ENCODE measurements at regions not wholly inside any gene's neighbourhood (a gene's known extent, or its start where the extent isn't known, plus 50 kb on each side); places are given as distances from the start of the nearest gene placed in this dataset.

DNA sequence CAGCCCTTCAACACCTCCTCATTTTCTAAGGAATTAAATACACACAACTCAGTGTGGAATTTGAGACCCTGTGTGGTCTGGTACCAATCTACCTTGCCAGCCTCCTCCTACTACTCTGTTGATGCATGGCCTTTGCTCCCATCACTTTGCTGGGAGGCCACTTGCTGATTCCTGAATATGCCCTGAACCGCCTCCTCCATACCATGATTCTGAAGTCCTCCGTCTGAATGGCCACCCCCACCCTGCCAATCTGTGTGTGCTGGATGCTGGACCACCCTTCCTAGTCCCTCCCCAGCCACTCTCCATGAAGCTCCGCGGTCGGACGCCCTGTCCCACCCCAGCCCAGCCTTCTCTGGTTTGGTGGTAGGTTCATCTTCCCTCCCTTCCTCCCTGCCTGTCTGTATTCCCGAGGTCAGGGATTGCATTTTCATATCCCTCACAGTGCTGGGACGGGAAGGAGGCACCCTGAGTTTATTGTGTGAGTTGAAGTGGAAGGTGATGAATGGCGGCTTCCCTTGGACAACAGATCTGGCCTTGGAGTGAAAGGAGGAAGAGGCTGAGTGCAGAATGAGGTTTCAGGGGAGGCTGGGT lies 138.3 kb downstream of the CDC5L start:
- peaks cover 9% of the 10 kb centered on the region for H3K27me3 Mint-ChIP-seq (ENCODE audit: insufficient read depth)
- DNase-seq (ENCODE audit: low spot score) = no peak
- H3K36me3 Mint-ChIP-seq (ENCODE audit: low read depth) = peaks cover 3% of the 10 kb centered on the region
- no peak overlapping the region for H3K4me3 Mint-ChIP-seq
- intact Hi-C loops (cut with micrococcal nuclease) = no loop called here
- peaks cover 21% of the 10 kb centered on the region for H3K4me1 Mint-ChIP-seq (ENCODE audit: low read depth)
- H3K27ac Mint-ChIP-seq = no peak overlapping the region
- peaks cover 10% of the 10 kb centered on the region for H3K9me3 Mint-ChIP-seq

DNA sequence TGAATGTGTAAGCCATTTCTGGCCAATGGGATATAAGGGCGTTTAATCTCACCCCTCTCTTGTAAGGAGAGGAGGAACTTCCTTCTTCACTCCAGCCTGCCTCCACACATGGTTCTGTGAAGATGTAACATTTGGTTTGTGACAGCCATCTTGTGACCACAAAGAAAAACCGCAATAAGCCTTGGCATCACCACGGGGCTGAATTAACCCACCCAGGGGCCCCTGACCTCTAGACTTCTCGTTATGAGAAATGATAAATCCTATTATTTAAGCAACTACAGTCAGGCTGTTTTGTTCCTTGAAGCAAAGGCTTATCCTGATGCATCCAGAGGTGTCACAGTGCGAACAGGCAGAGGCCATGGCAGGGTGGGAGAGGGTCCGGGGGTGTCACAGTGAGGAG lies 139.7 kb downstream of the CDC5L start:
- intact Hi-C loops (cut with micrococcal nuclease) = no loop called here
- peaks cover 4% of the 10 kb centered on the region for H3K27me3 Mint-ChIP-seq (ENCODE audit: insufficient read depth)
- H3K9me3 Mint-ChIP-seq = no peaks in the 10 kb centered on the region
- peak overlapping the region; percentile 55 for H3K27ac Mint-ChIP-seq
- H3K36me3 Mint-ChIP-seq (ENCODE audit: low read depth) = no peaks in the 10 kb centered on the region
- no peak for DNase-seq (ENCODE audit: low spot score)
- peaks cover 21% of the 10 kb centered on the region for H3K4me1 Mint-ChIP-seq (ENCODE audit: low read depth)
- H3K4me3 Mint-ChIP-seq = no peak overlapping the region

DNA sequence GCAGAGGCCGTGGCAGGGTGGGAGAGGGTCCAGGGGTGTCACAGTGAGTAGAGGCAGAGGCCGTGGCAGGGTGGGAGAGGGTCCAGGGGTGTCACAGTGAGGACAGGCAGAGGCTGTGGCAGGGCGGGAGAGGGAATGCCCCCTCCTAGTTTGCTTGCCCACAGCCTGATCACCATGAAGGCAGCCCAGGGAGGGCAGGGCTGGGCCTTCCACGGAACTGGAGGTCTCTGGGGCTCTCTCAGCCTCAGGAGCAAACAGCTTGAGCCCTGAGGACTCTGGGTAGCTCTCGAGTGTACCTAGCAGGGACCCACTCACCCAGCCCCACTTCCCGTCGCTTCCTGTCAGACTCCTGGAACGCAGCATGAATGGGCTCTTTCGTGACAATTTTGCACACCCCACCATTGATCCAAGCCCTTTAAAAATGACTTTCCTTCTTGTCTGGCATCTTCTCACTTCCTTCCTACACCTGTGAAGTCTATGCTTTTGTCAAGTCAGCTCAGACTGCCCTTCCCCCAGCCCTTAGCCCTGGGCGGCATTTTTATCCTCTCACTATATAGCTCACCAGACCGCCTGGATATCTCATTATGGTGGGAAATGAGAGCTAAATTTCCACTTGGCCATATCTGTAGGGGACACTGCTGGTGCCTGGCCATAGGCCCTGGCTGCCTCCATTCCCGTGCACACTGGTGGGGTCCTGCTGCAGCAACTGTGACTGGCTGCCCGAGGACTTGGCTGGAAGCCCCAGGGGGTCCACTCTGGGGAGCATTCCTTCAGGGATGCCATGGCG lies 140.3 kb downstream of the CDC5L start:
- peaks cover 21% of the 10 kb centered on the region for H3K4me1 Mint-ChIP-seq (ENCODE audit: low read depth)
- intact Hi-C loops (cut with micrococcal nuclease) = no loop called here
- peaks cover 4% of the 10 kb centered on the region for H3K27me3 Mint-ChIP-seq (ENCODE audit: insufficient read depth)
- no peak for DNase-seq (ENCODE audit: low spot score)
- H3K4me3 Mint-ChIP-seq = no peak overlapping the region
- no peaks in the 10 kb centered on the region for H3K9me3 Mint-ChIP-seq
- no peaks in the 10 kb centered on the region for H3K36me3 Mint-ChIP-seq (ENCODE audit: low read depth)
- H3K27ac Mint-ChIP-seq = no peak overlapping the region

DNA sequence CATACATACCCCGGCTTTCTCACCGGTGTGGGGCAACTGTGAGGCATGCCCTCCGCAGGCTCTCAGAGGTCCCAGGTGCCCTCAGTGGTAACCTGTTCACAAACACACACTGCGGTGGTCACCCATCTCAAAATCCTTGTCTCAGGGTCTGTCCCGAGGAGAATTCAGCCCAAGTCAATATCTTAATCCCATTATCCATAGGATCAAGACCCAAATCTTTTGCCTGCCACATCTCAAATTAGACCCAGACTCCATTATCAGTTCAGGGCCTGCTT lies 140.8 kb downstream of the CDC5L start:
- Mint-ChIP-seq H3K27ac (no peak overlapping the region), H3K9me3 (no peaks in the 10 kb centered on the region), H3K27me3 (ENCODE audit: insufficient read depth) (peaks cover 4% of the 10 kb centered on the region), H3K36me3 (ENCODE audit: low read depth) (no peaks in the 10 kb centered on the region), H3K4me3 (no peak overlapping the region), H3K4me1 (ENCODE audit: low read depth) (peaks cover 21% of the 10 kb centered on the region)
- intact Hi-C loops (cut with micrococcal nuclease) = no loop called here
- no peak for DNase-seq (ENCODE audit: low spot score)

DNA sequence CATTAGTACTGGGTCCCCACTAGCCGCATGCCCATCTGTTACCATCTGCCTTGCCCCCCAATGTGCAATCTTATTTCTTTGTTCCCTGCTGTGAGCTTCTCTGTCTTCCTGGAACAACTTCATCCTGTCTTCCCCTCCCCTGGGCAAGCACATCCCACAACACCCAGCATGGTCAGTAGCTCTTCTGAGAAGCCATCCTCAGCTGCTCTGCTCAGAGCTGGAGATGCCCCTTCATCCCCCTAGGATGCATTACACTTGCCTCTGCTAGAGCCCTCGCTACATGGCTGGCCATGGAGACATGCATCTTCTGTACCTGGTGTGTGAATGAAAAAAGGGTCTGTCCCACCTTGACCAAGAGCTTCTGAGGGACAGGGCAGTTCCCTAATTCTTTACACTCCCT lies 141.2 kb downstream of the CDC5L start:
- intact Hi-C loops (cut with micrococcal nuclease) = no loop called here
- H3K4me3 Mint-ChIP-seq = no peak overlapping the region

DNA sequence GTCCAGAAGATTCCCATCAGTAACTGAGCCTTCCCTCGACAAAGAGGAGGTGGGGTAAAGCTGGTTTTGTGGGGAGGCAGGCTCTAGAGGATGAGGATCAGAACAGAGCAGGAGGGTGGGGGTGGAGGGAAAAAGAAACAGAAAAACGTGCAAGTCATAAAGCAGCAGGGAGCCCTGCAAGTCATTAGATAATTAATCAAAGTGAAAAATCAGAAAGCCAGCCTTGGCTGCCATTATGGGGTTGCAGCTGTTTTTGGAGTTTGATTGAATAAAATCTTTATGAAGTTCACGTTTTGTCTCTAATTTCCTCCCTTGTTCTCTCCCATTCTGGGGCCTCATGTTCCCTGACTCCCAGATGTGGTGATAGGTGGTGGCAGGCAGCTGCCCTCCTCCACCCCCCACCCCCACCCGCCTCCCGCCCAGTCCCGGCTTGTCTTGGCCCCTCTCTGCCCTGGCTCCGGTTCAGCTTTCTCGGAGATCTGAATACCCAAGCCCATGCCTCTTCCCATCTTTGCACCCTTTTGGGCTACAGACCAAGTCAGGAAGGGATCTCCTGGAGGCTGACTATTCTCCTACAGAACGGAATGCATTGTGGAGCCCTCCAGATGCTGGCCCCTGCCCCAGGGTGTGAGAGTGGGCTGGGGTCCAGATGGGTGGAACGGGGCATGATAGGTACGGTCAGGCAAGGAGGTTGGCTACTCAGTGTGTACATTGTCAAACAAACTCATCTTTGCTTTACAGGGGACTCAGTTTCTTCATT lies 141.8 kb downstream of the CDC5L start:
- intact Hi-C loops (cut with micrococcal nuclease) = no loop called here
- H3K27me3 Mint-ChIP-seq (ENCODE audit: insufficient read depth) = peaks cover 6% of the 10 kb centered on the region
- no peak for DNase-seq (ENCODE audit: low spot score)
- H3K36me3 Mint-ChIP-seq (ENCODE audit: low read depth) = no peaks in the 10 kb centered on the region
- H3K4me3 Mint-ChIP-seq = no peak overlapping the region
- H3K27ac Mint-ChIP-seq = no peak overlapping the region
- no peaks in the 10 kb centered on the region for H3K9me3 Mint-ChIP-seq
- peaks cover 21% of the 10 kb centered on the region for H3K4me1 Mint-ChIP-seq (ENCODE audit: low read depth)

More for the DNA sequence above, 141.2 kb downstream of the CDC5L start:
- peaks cover 21% of the 10 kb centered on the region for H3K4me1 Mint-ChIP-seq (ENCODE audit: low read depth)
- H3K9me3 Mint-ChIP-seq = no peaks in the 10 kb centered on the region
- no peak for DNase-seq (ENCODE audit: low spot score)
- peaks cover 6% of the 10 kb centered on the region for H3K27me3 Mint-ChIP-seq (ENCODE audit: insufficient read depth)
- no peak overlapping the region for H3K27ac Mint-ChIP-seq
- H3K36me3 Mint-ChIP-seq (ENCODE audit: low read depth) = no peaks in the 10 kb centered on the region

DNA sequence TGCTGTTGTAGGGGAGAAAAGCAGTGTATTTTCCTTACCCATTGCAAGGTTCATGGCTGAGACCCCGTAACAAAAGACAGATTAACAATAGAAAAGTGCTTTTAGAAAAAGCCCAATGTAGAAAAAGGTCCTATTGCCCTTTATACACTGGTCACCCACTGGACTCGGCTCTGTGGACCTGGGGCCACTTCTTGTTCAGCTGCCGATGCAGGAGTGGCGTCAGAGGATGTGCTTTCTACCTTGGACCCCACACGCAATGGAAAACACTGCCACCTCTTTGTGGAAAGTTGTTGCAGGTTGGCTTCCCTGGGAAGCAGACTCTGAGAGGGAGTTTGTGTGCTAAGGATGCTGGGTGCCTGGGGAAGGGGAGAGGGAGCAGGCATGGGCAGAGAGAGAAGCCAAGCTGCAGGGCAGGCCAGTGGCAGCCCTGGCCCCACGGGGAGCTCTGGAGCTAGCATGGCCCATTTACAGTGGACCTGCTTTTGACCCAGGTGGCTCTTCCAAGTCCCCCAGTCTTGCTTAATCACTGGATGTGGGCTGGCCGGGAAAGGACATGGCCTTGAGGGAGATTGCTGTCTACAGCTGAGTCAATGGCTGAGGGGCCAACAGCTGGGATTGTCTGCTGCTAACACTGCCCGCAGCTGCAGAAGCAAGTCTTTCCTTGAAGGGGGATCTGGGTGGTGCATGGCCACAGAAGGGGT lies 142.9 kb downstream of the CDC5L start:
- intact Hi-C loops (cut with micrococcal nuclease) = no loop called here
- Mint-ChIP-seq H3K4me3 (no peak overlapping the region), H3K27ac (no peak overlapping the region), H3K4me1 (ENCODE audit: low read depth) (peaks cover 10% of the 10 kb centered on the region), H3K9me3 (no peaks in the 10 kb centered on the region), H3K27me3 (ENCODE audit: insufficient read depth) (peaks cover 6% of the 10 kb centered on the region), H3K36me3 (ENCODE audit: low read depth) (no peaks in the 10 kb centered on the region)
- DNase-seq (ENCODE audit: low spot score) = no peak

DNA sequence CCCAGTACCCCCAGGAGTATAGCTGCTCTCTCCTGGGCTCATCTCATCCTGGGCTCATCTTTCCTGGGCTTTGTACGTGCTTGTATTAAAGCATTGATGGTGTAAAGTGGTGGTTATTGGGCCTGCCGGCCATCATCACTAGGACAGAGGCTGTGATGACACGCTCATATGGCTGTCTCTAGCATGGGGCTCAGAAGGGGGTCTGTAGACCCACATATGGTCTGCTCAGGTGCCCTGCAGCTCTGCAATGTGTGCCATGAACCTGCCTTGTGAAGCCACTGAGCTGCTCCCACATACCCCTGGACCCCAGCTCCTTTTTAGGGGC lies 143.4 kb downstream of the CDC5L start:
- Mint-ChIP-seq H3K4me1 (ENCODE audit: low read depth) (peaks cover 9% of the 10 kb centered on the region), H3K9me3 (no peaks in the 10 kb centered on the region), H3K27ac (no peak overlapping the region)

DNA sequence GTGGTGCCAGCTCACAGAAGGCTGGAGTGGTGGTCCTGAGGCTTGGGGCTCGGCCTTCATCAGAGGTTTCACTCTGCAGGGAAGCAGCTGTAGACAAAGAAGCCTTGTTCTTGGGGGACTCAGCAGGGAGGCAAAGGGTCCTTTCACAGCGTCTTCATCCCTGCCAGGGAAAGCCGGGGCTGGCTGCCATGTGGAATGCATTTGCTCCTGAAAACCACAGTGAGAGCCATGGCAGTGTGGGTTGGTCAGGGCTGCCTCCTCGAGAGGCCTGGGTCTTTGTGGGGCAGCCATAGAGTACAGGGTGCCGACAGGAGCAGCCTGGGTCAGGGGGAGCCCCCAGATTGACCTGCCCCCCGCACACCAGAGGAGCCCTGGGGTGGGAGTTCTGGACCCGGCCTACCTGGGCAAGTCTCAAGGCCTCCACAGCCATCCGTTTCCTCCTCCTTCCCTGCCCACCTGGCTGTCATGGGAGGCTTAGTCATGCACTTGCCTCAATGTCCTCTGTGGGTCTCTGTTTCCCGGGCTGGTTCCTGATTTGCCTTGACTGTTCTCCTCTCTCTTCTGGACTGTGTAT lies 144.0 kb downstream of the CDC5L start:
- H3K4me3 Mint-ChIP-seq = no peak overlapping the region
- no peaks in the 10 kb centered on the region for H3K36me3 Mint-ChIP-seq (ENCODE audit: low read depth)
- DNase-seq (ENCODE audit: low spot score) = no peak
- intact Hi-C loops (cut with micrococcal nuclease) = no loop called here
- H3K27ac Mint-ChIP-seq = no peak overlapping the region
- peaks cover 7% of the 10 kb centered on the region for H3K27me3 Mint-ChIP-seq (ENCODE audit: insufficient read depth)
- H3K9me3 Mint-ChIP-seq = no peaks in the 10 kb centered on the region
- peaks cover 9% of the 10 kb centered on the region for H3K4me1 Mint-ChIP-seq (ENCODE audit: low read depth)

More for the DNA sequence above, 143.4 kb downstream of the CDC5L start:
- intact Hi-C loops (cut with micrococcal nuclease) = no loop called here
- DNase-seq (ENCODE audit: low spot score) = no peak
- Mint-ChIP-seq H3K36me3 (ENCODE audit: low read depth) (no peaks in the 10 kb centered on the region), H3K4me3 (no peak overlapping the region), H3K27me3 (ENCODE audit: insufficient read depth) (peaks cover 7% of the 10 kb centered on the region)

DNA sequence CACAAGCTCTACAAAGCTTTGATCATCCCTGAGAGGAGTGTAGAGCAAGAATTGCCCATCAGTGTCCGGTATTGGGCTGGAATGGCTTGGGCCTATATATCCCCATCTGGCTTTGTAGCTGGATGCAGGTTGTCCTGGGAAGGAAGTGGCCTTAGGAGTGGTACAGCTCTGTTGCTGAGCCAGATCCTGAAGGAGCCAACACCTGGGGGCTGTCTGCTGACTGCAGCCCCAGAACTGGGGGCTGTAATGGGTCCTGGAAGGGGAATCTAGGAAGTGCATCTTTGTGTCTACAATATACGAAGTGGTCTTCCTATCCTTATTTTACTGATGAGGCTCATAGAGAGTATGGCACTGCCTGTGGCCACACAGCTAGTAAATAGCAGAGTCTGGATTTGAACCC lies 145.9 kb downstream of the CDC5L start:
- no peaks in the 10 kb centered on the region for H3K9me3 Mint-ChIP-seq
- no peak overlapping the region for H3K4me3 Mint-ChIP-seq
- no peak for DNase-seq (ENCODE audit: low spot score)
- no peak overlapping the region for H3K27ac Mint-ChIP-seq
- H3K27me3 Mint-ChIP-seq (ENCODE audit: insufficient read depth) = peaks cover 9% of the 10 kb centered on the region
- H3K36me3 Mint-ChIP-seq (ENCODE audit: low read depth) = no peaks in the 10 kb centered on the region
- no peaks in the 10 kb centered on the region for H3K4me1 Mint-ChIP-seq (ENCODE audit: low read depth)
- intact Hi-C loops (cut with micrococcal nuclease) = no loop called here

DNA sequence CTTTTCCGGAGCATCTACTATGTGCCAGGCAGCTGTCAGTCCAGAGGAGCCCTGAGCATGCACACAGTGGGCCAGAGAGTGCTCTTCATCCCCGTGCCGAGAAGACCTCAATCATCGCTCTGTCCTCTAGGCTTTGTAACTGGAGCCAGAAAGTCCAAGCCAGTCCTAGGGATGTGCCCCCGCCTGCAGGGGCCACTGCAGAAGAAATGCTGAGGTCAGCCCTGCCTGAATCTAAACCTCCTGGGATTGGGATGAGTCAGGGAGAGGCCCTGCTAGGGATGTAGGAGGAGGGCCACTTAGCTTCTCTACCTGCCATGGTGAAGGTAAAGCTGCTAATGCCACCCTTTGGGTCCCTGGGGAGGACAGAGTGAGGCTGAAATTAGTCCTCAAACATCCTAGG lies 146.8 kb downstream of the CDC5L start:
- Mint-ChIP-seq H3K9me3 (no peaks in the 10 kb centered on the region), H3K27ac (no peak overlapping the region), H3K4me3 (no peak overlapping the region), H3K4me1 (ENCODE audit: low read depth) (no peaks in the 10 kb centered on the region), H3K36me3 (ENCODE audit: low read depth) (no peaks in the 10 kb centered on the region), H3K27me3 (ENCODE audit: insufficient read depth) (peaks cover 7% of the 10 kb centered on the region)
- intact Hi-C loops (cut with micrococcal nuclease) = no loop called here
- DNase-seq (ENCODE audit: low spot score) = no peak

DNA sequence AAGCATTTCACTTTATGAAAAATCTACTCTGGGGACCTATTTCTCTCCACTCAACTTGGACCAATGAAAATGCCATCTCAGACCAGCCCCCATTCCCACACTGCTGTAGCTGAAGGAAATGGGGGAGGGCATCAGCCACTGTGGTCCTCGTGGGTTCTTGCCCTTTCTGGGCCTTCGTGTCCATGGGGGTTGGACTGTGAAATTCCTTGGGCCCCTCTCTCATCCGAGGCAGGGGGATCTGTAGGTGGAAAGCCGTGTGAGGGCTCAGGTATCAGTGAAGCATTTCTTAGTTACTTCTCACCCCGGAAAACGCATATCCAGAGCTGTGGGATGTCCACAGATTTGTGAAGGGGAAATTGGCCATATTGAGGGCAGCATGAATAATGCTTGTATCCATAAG lies 147.9 kb downstream of the CDC5L start:
- no peak overlapping the region for H3K27ac Mint-ChIP-seq
- intact Hi-C loops (cut with micrococcal nuclease) = no loop called here
- no peaks in the 10 kb centered on the region for H3K4me1 Mint-ChIP-seq (ENCODE audit: low read depth)
- no peak for DNase-seq (ENCODE audit: low spot score)
- peaks cover 7% of the 10 kb centered on the region for H3K27me3 Mint-ChIP-seq (ENCODE audit: insufficient read depth)
- H3K36me3 Mint-ChIP-seq (ENCODE audit: low read depth) = no peaks in the 10 kb centered on the region
- no peak overlapping the region for H3K4me3 Mint-ChIP-seq
- no peaks in the 10 kb centered on the region for H3K9me3 Mint-ChIP-seq

DNA sequence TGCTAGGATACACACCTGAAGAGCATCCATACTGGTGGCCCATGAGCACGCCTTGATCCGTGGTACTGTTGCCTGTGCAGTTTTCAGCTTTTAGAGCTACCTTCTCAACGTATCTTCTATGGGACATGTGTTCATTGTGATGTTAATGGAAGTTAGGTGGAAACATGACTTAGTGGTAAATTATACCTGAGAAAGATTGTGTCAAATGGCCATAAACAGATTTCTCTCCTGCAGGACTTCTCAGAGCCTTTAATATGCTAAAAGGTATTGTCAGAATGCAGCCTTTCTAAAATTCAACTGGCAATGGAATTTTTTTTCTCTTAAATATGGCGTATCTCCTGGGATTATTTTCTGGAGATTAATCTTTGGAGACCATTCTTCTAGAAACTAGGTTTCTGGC lies 148.5 kb downstream of the CDC5L start:
- intact Hi-C loops (cut with micrococcal nuclease) = no loop called here
- no peaks in the 10 kb centered on the region for H3K9me3 Mint-ChIP-seq
- no peak overlapping the region for H3K27ac Mint-ChIP-seq
- H3K4me1 Mint-ChIP-seq (ENCODE audit: low read depth) = no peaks in the 10 kb centered on the region
- peaks cover 7% of the 10 kb centered on the region for H3K27me3 Mint-ChIP-seq (ENCODE audit: insufficient read depth)
- DNase-seq (ENCODE audit: low spot score) = no peak
- H3K4me3 Mint-ChIP-seq = no peak overlapping the region
- no peaks in the 10 kb centered on the region for H3K36me3 Mint-ChIP-seq (ENCODE audit: low read depth)
